HepG2 (cell line): ENCODE measurements at regions not wholly inside any gene's neighbourhood (a gene's known extent, or its start where the extent isn't known, plus 50 kb on each side); places are given as distances from the start of the nearest gene placed in this dataset.

Source experiments
- ATAC-seq: fragments of 200-7000 bp; cut with Tn5 transposase; 3 replicates; pipeline ENCODE4 v1.9.1; 2020; ENCODE audit warnings: mild to moderate bottlenecking, moderate library complexity
- BruUV-seq: library from RNA; stranded (reverse); fragments of 400-500 nt; replicated peaks from 2 replicates; lab custom pipeline; 2021; lab: Mats Ljungman, UMichigan
- CTCF ChIA-PET: fragments of 300-600 bp; formaldehyde crosslinking; extraction: SDS; loops from one replicate; lab custom pipeline; 2021; ENCODE audit warnings: low total read pairs, inconsistent platforms, low intra/inter-chr PET ratio; lab: Yijun Ruan, JAX
- POLR2A ChIA-PET: fragments of 350-600 bp; sonication (Branson Sonifier 250); formaldehyde crosslinking; loops from one replicate; lab custom pipeline; 2020; ENCODE audit warnings: antibody characterized with exemption, inconsistent platforms; lab: Yijun Ruan, JAX
- DNase-seq: peaks from one replicate; pipeline ENCODE4 v3.0.0-alpha.2; 2015; ENCODE audit warnings: low spot score
- FAIRE-seq: peaks from 3 replicates; lab custom pipeline; 2011; peaks lifted over from hg19 to GRCh38; lab: Jason Lieb, UNC
- H2AFZ ChIP-seq: one replicate; pipeline ENCODE4 v1.6.1; 2011; ENCODE audit warnings: low read length, inconsistent platforms
- H3K27ac ChIP-seq: fragments of 300-600 bp; 3 replicates; pipeline ENCODE4 v1.8.0; 2011; ENCODE audit warnings: mixed run types, mild to moderate bottlenecking, mixed read lengths, low read length, inconsistent platforms; ENCODE audit not compliant: insufficient read depth; ENCODE audit errors: extremely low read length
- H3K27me3 ChIP-seq, 2 experiments: fragments of 200-600 bp in 1 of 2; 2 replicates in 1 of 2; 3 replicates in 1 of 2; pipeline versions ENCODE4 v1.6.0 to v1.8.0; 2011; ENCODE audit warnings: low read length in 2 of 2, mild to moderate bottlenecking in 2 of 2, moderate library complexity in 2 of 2, inconsistent platforms in 1 of 2; ENCODE audit not compliant: insufficient read depth in 2 of 2, control insufficient read depth in 1 of 2
- H3K36me3 ChIP-seq, 2 experiments: fragments of 200-600 bp in 1 of 2; replicated peaks in 1 of 2; 2 replicates in 1 of 2; 3 replicates in 1 of 2; pipeline versions ENCODE4 v1.5.1 to v1.8.0; 2011; ENCODE audit warnings: low read length in 2 of 2, inconsistent platforms in 1 of 2; ENCODE audit not compliant: insufficient read depth in 2 of 2, control insufficient read depth in 1 of 2
- H3K4me1 ChIP-seq: 2 replicates; pipeline ENCODE4 v1.5.1; 2012; ENCODE audit warnings: low read length, inconsistent platforms; ENCODE audit not compliant: insufficient read depth
- H3K4me2 ChIP-seq: 2 replicates; pipeline ENCODE4 v1.6.0; 2011; ENCODE audit warnings: low read depth, low read length, inconsistent platforms
- H3K4me3 ChIP-seq, 3 experiments: fragments of 200-600 bp in 1 of 3; sonication (generic), shearing (Covaris generic) in 1 of 3; replicated peaks in 1 of 3; 2 replicates each; pipeline ENCODE4 v1.5.1; 2011 to 2016; ENCODE audit warnings: low read length in 3 of 3, inconsistent platforms in 2 of 3, low read depth in 2 of 3, mild to moderate bottlenecking in 2 of 3, control low read depth in 1 of 3, mixed read lengths in 1 of 3; ENCODE audit not compliant: insufficient read depth in 1 of 3
- H3K79me2 ChIP-seq: one replicate; pipeline ENCODE4 v1.6.1; 2011; ENCODE audit warnings: low read length, inconsistent platforms; ENCODE audit not compliant: insufficient read depth
- H3K9ac ChIP-seq: 2 replicates; pipeline ENCODE4 v1.6.0; 2011; ENCODE audit warnings: mild to moderate bottlenecking, low read depth, low read length, inconsistent platforms; ENCODE audit not compliant: insufficient read depth
- H3K9me3 ChIP-seq: 2 replicates; pipeline ENCODE4 v1.5.1; 2012; ENCODE audit warnings: mild to moderate bottlenecking, low read length
- H4K20me1 ChIP-seq: 2 replicates; pipeline ENCODE4 v1.6.0; 2011; ENCODE audit warnings: inconsistent platforms, mild to moderate bottlenecking, low read length, moderate library complexity; ENCODE audit not compliant: insufficient read depth
- EHMT2 ChIP-seq: fragments of 200-600 bp; sonication (generic); IDR thresholded peaks from 2 replicates; pipeline ENCODE4 v1.7.0; 2017; ENCODE audit warnings: antibody characterized with exemption, low read depth, low read length, borderline replicate concordance
- MTF1 ChIP-seq: sonication (generic); formaldehyde crosslinking; IDR thresholded peaks from 2 replicates; pipeline ENCODE4 v1.5.0; 2020; ENCODE audit warnings: missing genetic modification reagents
- SMAD9 ChIP-seq: sonication (generic); formaldehyde crosslinking; IDR thresholded peaks from 2 replicates; pipeline ENCODE4 v1.5.1; 2020; ENCODE audit warnings: mild to moderate bottlenecking, missing genetic modification reagents
- TARDBP ChIP-seq: sonication (generic); formaldehyde crosslinking; IDR thresholded peaks from 2 replicates; pipeline ENCODE4 v1.8.0; 2022; ENCODE audit warnings: mild to moderate bottlenecking, missing genetic modification reagents
- TBL1XR1 ChIP-seq: fragments of 150-350 bp; IDR thresholded peaks from 2 replicates; pipeline ENCODE4 v1.6.1; 2014; ENCODE audit warnings: borderline replicate concordance, low read length; ENCODE audit not compliant: partially characterized antibody
- TEAD2 ChIP-seq: sonication (generic); formaldehyde crosslinking; IDR thresholded peaks from 2 replicates; pipeline ENCODE4 v1.9.0; 2021; ENCODE audit warnings: missing genetic modification reagents
- TFDP2 ChIP-seq: sonication (generic); formaldehyde crosslinking; IDR thresholded peaks from 2 replicates; pipeline ENCODE4 v1.4.0; 2020; ENCODE audit warnings: missing genetic modification reagents
- ZBTB39 ChIP-seq: sonication (generic); formaldehyde crosslinking; IDR thresholded peaks from 2 replicates; pipeline ENCODE4 v1.5.0; 2020; ENCODE audit warnings: missing genetic modification reagents
- ZNF558 ChIP-seq: sonication (generic); formaldehyde crosslinking; IDR thresholded peaks from 2 replicates; pipeline ENCODE4 v1.9.0; 2022; ENCODE audit warnings: mild to moderate bottlenecking, missing genetic modification reagents, borderline replicate concordance
- ZNF761 ChIP-seq: sonication (generic); formaldehyde crosslinking; conservative IDR thresholded peaks from 2 replicates; pipeline ENCODE4 v1.4.0; 2020; ENCODE audit warnings: mild to moderate bottlenecking, missing genetic modification reagents
- ZSCAN20 ChIP-seq: sonication (generic); formaldehyde crosslinking; IDR thresholded peaks from 2 replicates; pipeline ENCODE4 v1.4.0; 2020; ENCODE audit warnings: missing genetic modification reagents, mild to moderate bottlenecking, borderline replicate concordance
- WGBS: methylation state at CpG from one replicate; pipeline ENCODE4 v1.1.6; 2017; ENCODE audit warnings: low lambda C conversion rate; 5-methylcytosine and 5-hydroxymethylcytosine counted together
- in situ Hi-C: cut with HindIII; loops from 2 replicates; pipeline ENCODE4 v1.10.0; 2017; ENCODE audit warnings: low pct_unique_long_range_greater_than_20kb; ENCODE audit not compliant: extremely low pct_ligation_motif_present
- intact Hi-C: fragments of 100-400 bp; cut with micrococcal nuclease; formaldehyde crosslinking; loops from one replicate; pipeline ENCODE4 v1.10.0; 2022; ENCODE audit not compliant: unreplicated experiment
- TF ChIP-seq, protein P1 (sequence below): sonication (generic); formaldehyde crosslinking; IDR thresholded peaks from 2 replicates; pipeline ENCODE4 v1.8.0; 2022; ENCODE audit warnings: missing genetic modification reagents, mild to moderate bottlenecking, inconsistent platforms, borderline replicate concordance

GRCh38 chr7:93044147-93044810 is 73.5 kb downstream of the SAMD9 start:
- H3K9me3 ChIP-seq = no peaks in the 10 kb centered on the region
- 26% methylated on average over 5 of the region's 6 CpGs for WGBS
- DNase-seq = no peak
- in situ Hi-C loops = no loop called here
- peaks cover 21% of the 10 kb centered on the region for H3K4me1 ChIP-seq
- H2AFZ ChIP-seq = no peak overlapping the region
- no peak overlapping the region for H3K4me3 ChIP-seq
- BruUV-seq = no TSS peak
- H3K79me2 ChIP-seq = no peaks in the 10 kb centered on the region
- ChIA-PET POLR2A (no interaction called here), CTCF (no interaction called here)
- no peaks in the 10 kb centered on the region for H4K20me1 ChIP-seq
- H3K27me3 ChIP-seq = peaks cover 0 to 7% of the 10 kb centered on the region in 2 experiments; a peak in 2 of 5 replicates
- no peak overlapping the region for H3K9ac ChIP-seq
- no peak overlapping the region for H3K4me2 ChIP-seq
- ATAC-seq = no peak
- H3K36me3 ChIP-seq = no peaks in the 10 kb centered on the region
- no peak overlapping the region for H3K27ac ChIP-seq
- intact Hi-C loops = no loop called here
- TF ChIP-seq TBL1XR1 = no peak
- no peak for TF ChIP-seq SMAD9 (CRISPR knock-in tag)
- TF ChIP-seq, protein P1, sequence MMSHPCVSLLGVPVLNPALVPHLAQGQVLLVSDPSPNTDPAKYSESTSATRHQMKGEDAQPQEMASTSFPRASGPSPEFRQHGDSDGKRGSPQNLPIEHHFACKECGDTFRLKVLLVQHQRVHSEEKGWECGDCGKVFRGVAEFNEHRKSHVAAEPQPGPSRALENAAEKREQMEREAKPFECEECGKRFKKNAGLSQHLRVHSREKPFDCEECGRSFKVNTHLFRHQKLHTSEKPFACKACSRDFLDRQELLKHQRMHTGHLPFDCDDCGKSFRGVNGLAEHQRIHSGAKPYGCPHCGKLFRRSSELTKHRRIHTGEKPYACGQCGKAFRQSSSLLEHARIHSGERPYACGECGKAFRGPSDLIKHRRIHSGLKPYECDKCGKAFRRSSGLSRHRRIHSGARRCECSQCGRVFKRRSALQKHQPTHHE (CRISPR knock-in tag) = no peak
- TF ChIP-seq ZBTB39 = no peak
- TF ChIP-seq ZSCAN20 (CRISPR knock-in tag) = no peak
- TF ChIP-seq EHMT2 = no peak
- TF ChIP-seq TFDP2 (CRISPR knock-in tag) = no peak
- TF ChIP-seq ZNF558 (CRISPR knock-in tag) = no peak
- no peak for TF ChIP-seq ZNF761 (CRISPR knock-in tag)
- no peak for TF ChIP-seq MTF1
- no peak for TF ChIP-seq TARDBP (CRISPR knock-in tag)
- TF ChIP-seq TEAD2 (CRISPR knock-in tag) = no peak
- FAIRE-seq = no peak
